KMS-11 (cell line): ENCODE measurements at regions not wholly inside any gene's neighbourhood (a gene's known extent, or its start where the extent isn't known, plus 50 kb on each side); places are given as distances from the start of the nearest gene placed in this dataset.

Experiments used
- H2AFZ ChIP-seq: fragments of 200-600 bp; sonication (generic); 2 replicates; pipeline ENCODE4 v1.6.1; 2016; ENCODE audit warnings: antibody characterized with exemption, mixed run types, low read depth
- H3K27ac ChIP-seq: fragments of 200-600 bp; sonication (generic); 2 replicates; pipeline ENCODE4 v1.6.1; 2016; ENCODE audit warnings: mild to moderate bottlenecking, mixed run types
- H3K27me3 ChIP-seq: fragments of 200-600 bp; sonication (generic); 2 replicates; pipeline ENCODE4 v1.6.1; 2017; ENCODE audit warnings: mild to moderate bottlenecking, low read depth, mixed run types, moderate library complexity; ENCODE audit not compliant: insufficient read depth
- H3K36me3 ChIP-seq: fragments of 200-600 bp; sonication (generic); 2 replicates; pipeline ENCODE4 v1.6.1; 2017; ENCODE audit warnings: mild to moderate bottlenecking, mixed run types; ENCODE audit not compliant: insufficient read depth
- H3K4me1 ChIP-seq: fragments of 200-600 bp; sonication (generic); 2 replicates; pipeline ENCODE4 v1.6.1; 2016; ENCODE audit warnings: mild to moderate bottlenecking, low read depth, mixed run types; ENCODE audit not compliant: poor library complexity, severe bottlenecking
- H3K4me2 ChIP-seq: fragments of 200-600 bp; sonication (generic); 2 replicates; pipeline ENCODE4 v1.7.0; 2016; ENCODE audit warnings: mild to moderate bottlenecking, mixed run types
- H3K4me3 ChIP-seq: fragments of 200-600 bp; sonication (generic); IDR thresholded peaks from 2 replicates; pipeline ENCODE4 v1.6.1; 2017; ENCODE audit warnings: low read depth, low read length, mixed read lengths; ENCODE audit not compliant: insufficient read depth
- H3K79me2 ChIP-seq: fragments of 200-600 bp; sonication (generic); 2 replicates; pipeline ENCODE4 v1.6.1; 2016; ENCODE audit warnings: low read depth, mixed run types; ENCODE audit not compliant: insufficient read depth
- H3K9ac ChIP-seq: fragments of 200-600 bp; sonication (generic); 2 replicates; pipeline ENCODE4 v1.6.1; 2016; ENCODE audit warnings: mild to moderate bottlenecking, mixed run types
- H4K20me1 ChIP-seq: fragments of 200-600 bp; sonication (generic); 2 replicates; pipeline ENCODE4 v1.6.1; 2016; ENCODE audit warnings: mild to moderate bottlenecking, mixed run types; ENCODE audit not compliant: insufficient read depth
- CTCF ChIP-seq: fragments of 200-600 bp; sonication (generic); conservative IDR thresholded peaks from 2 replicates; pipeline ENCODE4 v1.6.1; 2017; ENCODE audit warnings: low read depth, mild to moderate bottlenecking, antibody characterized with exemption, low read length, moderate library complexity, mixed read lengths

- no peak overlapping the region for H3K4me2 ChIP-seq
- no peaks in the 10 kb centered on the region for H3K4me1 ChIP-seq
- no peak overlapping the region for H3K4me3 ChIP-seq
- no peak overlapping the region for H3K27ac ChIP-seq
- TF ChIP-seq CTCF, result no peak
- H3K36me3 ChIP-seq, result no peaks in the 10 kb centered on the region
- H3K79me2 ChIP-seq, result no peaks in the 10 kb centered on the region
- no peaks in the 10 kb centered on the region for H4K20me1 ChIP-seq
- H3K9ac ChIP-seq, result no peak overlapping the region
- no peak overlapping the region for H2AFZ ChIP-seq
- H3K27me3 ChIP-seq, result no peaks in the 10 kb centered on the region
Measured at GRCh38 chr15:62407216-62407615, 242.1 kb upstream of the C2CD4B start.

- H3K4me2 ChIP-seq, result no peak overlapping the region
- H3K36me3 ChIP-seq, result no peaks in the 10 kb centered on the region
- no peaks in the 10 kb centered on the region for H3K79me2 ChIP-seq
- no peak overlapping the region for H3K4me3 ChIP-seq
- H3K9ac ChIP-seq, result no peak overlapping the region
- no peaks in the 10 kb centered on the region for H3K27me3 ChIP-seq
- H3K4me1 ChIP-seq, result no peaks in the 10 kb centered on the region
- no peak overlapping the region for H2AFZ ChIP-seq
- H3K27ac ChIP-seq, result no peak overlapping the region
- TF ChIP-seq CTCF, result no peak
- no peaks in the 10 kb centered on the region for H4K20me1 ChIP-seq
Measured at GRCh38 chr15:62407962-62408361, 242.9 kb upstream of the C2CD4B start.

- Histone ChIP-seq H3K27me3 (no peaks in the 10 kb centered on the region), H3K4me2 (no peak overlapping the region), H3K9ac (no peak overlapping the region), H3K4me1 (no peaks in the 10 kb centered on the region), H3K36me3 (no peaks in the 10 kb centered on the region), H3K79me2 (no peaks in the 10 kb centered on the region), H3K27ac (no peak overlapping the region), H3K4me3 (no peak overlapping the region), H4K20me1 (no peaks in the 10 kb centered on the region), H2AFZ (no peak overlapping the region)
- no peak for TF ChIP-seq CTCF
Measured at GRCh38 chr15:62409466-62409865, 244.4 kb upstream of the C2CD4B start.

GRCh38 chr15:62412686-62413085 lies 247.6 kb upstream of the C2CD4B start:
- Histone ChIP-seq H3K4me1 (no peaks in the 10 kb centered on the region), H4K20me1 (no peaks in the 10 kb centered on the region), H2AFZ (no peak overlapping the region), H3K4me3 (no peak overlapping the region), H3K27me3 (no peaks in the 10 kb centered on the region), H3K9ac (no peak overlapping the region), H3K36me3 (no peaks in the 10 kb centered on the region), H3K79me2 (no peaks in the 10 kb centered on the region), H3K4me2 (no peak overlapping the region), H3K27ac (no peak overlapping the region)
- no peak for TF ChIP-seq CTCF

GRCh38 chr15:62413153-62413552 lies 248.1 kb upstream of the C2CD4B start:
- Histone ChIP-seq H3K4me1 (no peaks in the 10 kb centered on the region), H3K27me3 (no peaks in the 10 kb centered on the region), H3K79me2 (no peaks in the 10 kb centered on the region), H3K4me3 (no peak overlapping the region), H2AFZ (no peak overlapping the region), H3K27ac (no peak overlapping the region), H3K4me2 (no peak overlapping the region), H4K20me1 (no peaks in the 10 kb centered on the region), H3K9ac (no peak overlapping the region), H3K36me3 (no peaks in the 10 kb centered on the region)
- TF ChIP-seq CTCF, result no peak
